Peyer's patch (tissue), 4 donors: ENCODE measurements at regions not wholly inside any gene's neighbourhood (a gene's known extent, or its start where the extent isn't known, plus 50 kb on each side); places are given as distances from the start of the nearest gene placed in this dataset.
"Not testable (repeated sequence)": the region's sequence is repeated elsewhere in the genome, so short reads cannot be mapped to it uniquely, and the experiment has no call there.

Experiments used
- POLR2A ChIP-seq, 2 donors: fragments of 450-650 bp; IDR thresholded peaks; one replicate each; pipeline ENCODE4 v1.5.1; 2017; ENCODE audit warnings: antibody characterized with exemption in 2 of 2, mild to moderate bottlenecking in 2 of 2, moderate library complexity in 2 of 2
- TF ChIP-seq, protein P1 (sequence below), 6 experiments: fragments of 450-650 bp in 4 of 6; fragments of 200-600 bp in 2 of 6; sonication (generic) in 1 of 6; IDR thresholded peaks; one replicate each; pipeline ENCODE4 v1.5.1; 2017 to 2019; ENCODE audit warnings: antibody characterized with exemption in 6 of 6, mild to moderate bottlenecking in 3 of 6, moderate library complexity in 1 of 6

DNA sequence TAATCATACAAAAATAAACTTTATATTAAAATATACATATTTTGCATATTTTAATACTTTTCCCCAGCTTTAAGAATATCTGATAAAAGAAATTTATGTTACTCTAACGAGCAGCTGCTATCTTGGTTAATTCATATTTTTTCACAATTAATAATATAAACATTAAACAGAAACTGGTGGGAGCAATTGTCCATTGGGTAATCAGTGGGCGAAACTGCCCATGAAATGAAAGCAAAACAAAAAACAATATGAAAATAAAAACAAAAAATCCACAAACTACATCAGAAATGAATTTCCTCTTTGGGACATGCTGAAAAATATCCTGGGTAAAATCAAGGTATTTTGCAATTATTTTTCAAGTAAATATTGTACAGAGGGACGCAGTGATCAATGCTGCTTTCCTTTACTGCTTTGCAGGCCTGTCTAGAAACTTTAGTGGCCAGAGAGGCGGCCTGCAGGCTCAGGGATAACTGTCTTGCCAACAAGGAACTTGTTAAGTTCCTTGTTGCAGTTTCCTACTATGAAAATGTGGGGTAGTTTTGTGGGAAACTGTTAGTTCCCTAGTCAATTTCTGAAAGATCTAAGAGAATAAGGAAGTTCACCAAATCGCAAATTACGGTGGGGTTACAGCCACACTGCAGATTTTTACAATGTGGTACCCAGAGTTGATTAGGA, 309.0 kb upstream of the PLGLB2 start:
- TF ChIP-seq, protein P1, sequence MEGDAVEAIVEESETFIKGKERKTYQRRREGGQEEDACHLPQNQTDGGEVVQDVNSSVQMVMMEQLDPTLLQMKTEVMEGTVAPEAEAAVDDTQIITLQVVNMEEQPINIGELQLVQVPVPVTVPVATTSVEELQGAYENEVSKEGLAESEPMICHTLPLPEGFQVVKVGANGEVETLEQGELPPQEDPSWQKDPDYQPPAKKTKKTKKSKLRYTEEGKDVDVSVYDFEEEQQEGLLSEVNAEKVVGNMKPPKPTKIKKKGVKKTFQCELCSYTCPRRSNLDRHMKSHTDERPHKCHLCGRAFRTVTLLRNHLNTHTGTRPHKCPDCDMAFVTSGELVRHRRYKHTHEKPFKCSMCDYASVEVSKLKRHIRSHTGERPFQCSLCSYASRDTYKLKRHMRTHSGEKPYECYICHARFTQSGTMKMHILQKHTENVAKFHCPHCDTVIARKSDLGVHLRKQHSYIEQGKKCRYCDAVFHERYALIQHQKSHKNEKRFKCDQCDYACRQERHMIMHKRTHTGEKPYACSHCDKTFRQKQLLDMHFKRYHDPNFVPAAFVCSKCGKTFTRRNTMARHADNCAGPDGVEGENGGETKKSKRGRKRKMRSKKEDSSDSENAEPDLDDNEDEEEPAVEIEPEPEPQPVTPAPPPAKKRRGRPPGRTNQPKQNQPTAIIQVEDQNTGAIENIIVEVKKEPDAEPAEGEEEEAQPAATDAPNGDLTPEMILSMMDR (IDR thresholded peaks at IDR 0.05), result not testable (repeated sequence)
- TF ChIP-seq POLR2A (IDR thresholded peaks at IDR 0.05), result not testable (repeated sequence)
